ENCODE measurements at regions not wholly inside any gene's neighbourhood (a gene's known extent, or its start where the extent isn't known, plus 50 kb on each side); places are given as distances from the start of the nearest gene placed in this dataset.

DNA sequence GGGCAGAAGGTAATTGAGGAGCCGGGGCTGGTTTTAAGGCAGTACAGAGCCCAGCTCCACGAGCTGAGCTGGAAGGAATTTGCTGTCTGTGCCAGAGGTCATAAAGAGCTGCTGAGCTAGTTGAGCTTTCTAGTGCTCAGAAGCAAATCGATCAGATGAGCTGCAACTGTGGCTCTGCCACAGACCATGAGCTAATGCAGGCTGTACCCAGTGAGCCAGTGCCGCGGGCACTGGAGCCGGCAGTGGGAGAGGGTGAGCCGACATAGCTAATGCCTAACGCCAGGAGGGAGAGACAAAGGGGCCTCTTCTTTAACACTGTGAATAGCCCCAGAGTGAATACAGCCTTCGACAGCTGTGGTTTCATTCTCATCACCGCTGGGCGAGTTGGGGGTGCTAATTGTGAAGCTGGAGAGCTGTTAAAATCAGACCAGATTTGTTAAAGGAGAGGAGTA lies 410.1 kb upstream of the TCF4 start:
- TF ChIP-seq, protein P1, sequence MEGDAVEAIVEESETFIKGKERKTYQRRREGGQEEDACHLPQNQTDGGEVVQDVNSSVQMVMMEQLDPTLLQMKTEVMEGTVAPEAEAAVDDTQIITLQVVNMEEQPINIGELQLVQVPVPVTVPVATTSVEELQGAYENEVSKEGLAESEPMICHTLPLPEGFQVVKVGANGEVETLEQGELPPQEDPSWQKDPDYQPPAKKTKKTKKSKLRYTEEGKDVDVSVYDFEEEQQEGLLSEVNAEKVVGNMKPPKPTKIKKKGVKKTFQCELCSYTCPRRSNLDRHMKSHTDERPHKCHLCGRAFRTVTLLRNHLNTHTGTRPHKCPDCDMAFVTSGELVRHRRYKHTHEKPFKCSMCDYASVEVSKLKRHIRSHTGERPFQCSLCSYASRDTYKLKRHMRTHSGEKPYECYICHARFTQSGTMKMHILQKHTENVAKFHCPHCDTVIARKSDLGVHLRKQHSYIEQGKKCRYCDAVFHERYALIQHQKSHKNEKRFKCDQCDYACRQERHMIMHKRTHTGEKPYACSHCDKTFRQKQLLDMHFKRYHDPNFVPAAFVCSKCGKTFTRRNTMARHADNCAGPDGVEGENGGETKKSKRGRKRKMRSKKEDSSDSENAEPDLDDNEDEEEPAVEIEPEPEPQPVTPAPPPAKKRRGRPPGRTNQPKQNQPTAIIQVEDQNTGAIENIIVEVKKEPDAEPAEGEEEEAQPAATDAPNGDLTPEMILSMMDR (IDR thresholded peaks at IDR 0.05; ENCODE audit: insufficient read depth, low read length, poor library complexity, severe bottlenecking) = no peak
- no peak for TF ChIP-seq EZH2phosphoT487 (conservative IDR thresholded peaks at IDR 0.05; ENCODE audit: low read length)

Measured in SU-DHL-6 (cell line).